Lower lobe of right lung (tissue), 2 donors: ENCODE measurements at regions not wholly inside any gene's neighbourhood (a gene's known extent, or its start where the extent isn't known, plus 50 kb on each side); places are given as distances from the start of the nearest gene placed in this dataset.

Experiments used
- ATAC-seq, 2 donors: fragments of 200-7000 bp; cut with Tn5 transposase; one replicate each; pipeline ENCODE4 v1.9.1; 2020 to 2022; ENCODE audit warnings: mild to moderate bottlenecking in 2 of 2, moderate library complexity in 2 of 2
- DNase-seq: peaks from one replicate; pipeline ENCODE4 v3.0.0-alpha.2; 2020
- H3K27ac ChIP-seq: fragments of 200-600 bp; one replicate; pipeline ENCODE4 v1.8.0; 2022
- H3K27me3 ChIP-seq: fragments of 200-600 bp; one replicate; pipeline ENCODE4 v1.8.0; 2022; ENCODE audit warnings: low read depth
- H3K36me3 ChIP-seq: fragments of 200-600 bp; one replicate; pipeline ENCODE4 v1.8.0; 2022; ENCODE audit warnings: mild to moderate bottlenecking
- H3K4me1 ChIP-seq: fragments of 200-600 bp; one replicate; pipeline ENCODE4 v1.8.0; 2022
- H3K4me3 ChIP-seq: fragments of 200-600 bp; one replicate; pipeline ENCODE4 v1.8.0; 2022; ENCODE audit warnings: mild to moderate bottlenecking
- H3K9me3 ChIP-seq: fragments of 200-600 bp; one replicate; pipeline ENCODE4 v1.8.0; 2022
- intact Hi-C: fragments of 100-400 bp; cut with DNase I; formaldehyde crosslinking; loops from one replicate; pipeline ENCODE4 v1.11.0; 2022
- TF ChIP-seq, protein P1 (sequence below): fragments of 200-600 bp; IDR thresholded peaks from one replicate; pipeline ENCODE4 v1.8.0; 2022; ENCODE audit warnings: antibody characterized with exemption, mild to moderate bottlenecking
- donor health status: DM: no; HTN: yes; CAD: no; lungs with severe emphysema.

GRCh38 chr7:120052884-120053382 lies 220.0 kb upstream of the KCND2 start:
- no peak for DNase-seq
- Histone ChIP-seq H3K27me3 (no peaks in the 10 kb centered on the region), H3K9me3 (no peaks in the 10 kb centered on the region), H3K36me3 (no peaks in the 10 kb centered on the region), H3K27ac (peak overlapping the region; percentile 50), H3K4me3 (no peak overlapping the region), H3K4me1 (no peaks in the 10 kb centered on the region)
- TF ChIP-seq, protein P1, sequence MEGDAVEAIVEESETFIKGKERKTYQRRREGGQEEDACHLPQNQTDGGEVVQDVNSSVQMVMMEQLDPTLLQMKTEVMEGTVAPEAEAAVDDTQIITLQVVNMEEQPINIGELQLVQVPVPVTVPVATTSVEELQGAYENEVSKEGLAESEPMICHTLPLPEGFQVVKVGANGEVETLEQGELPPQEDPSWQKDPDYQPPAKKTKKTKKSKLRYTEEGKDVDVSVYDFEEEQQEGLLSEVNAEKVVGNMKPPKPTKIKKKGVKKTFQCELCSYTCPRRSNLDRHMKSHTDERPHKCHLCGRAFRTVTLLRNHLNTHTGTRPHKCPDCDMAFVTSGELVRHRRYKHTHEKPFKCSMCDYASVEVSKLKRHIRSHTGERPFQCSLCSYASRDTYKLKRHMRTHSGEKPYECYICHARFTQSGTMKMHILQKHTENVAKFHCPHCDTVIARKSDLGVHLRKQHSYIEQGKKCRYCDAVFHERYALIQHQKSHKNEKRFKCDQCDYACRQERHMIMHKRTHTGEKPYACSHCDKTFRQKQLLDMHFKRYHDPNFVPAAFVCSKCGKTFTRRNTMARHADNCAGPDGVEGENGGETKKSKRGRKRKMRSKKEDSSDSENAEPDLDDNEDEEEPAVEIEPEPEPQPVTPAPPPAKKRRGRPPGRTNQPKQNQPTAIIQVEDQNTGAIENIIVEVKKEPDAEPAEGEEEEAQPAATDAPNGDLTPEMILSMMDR = no peak
- intact Hi-C loops = no loop called here
- peak; percentile 76 to 82 for ATAC-seq

DNA sequence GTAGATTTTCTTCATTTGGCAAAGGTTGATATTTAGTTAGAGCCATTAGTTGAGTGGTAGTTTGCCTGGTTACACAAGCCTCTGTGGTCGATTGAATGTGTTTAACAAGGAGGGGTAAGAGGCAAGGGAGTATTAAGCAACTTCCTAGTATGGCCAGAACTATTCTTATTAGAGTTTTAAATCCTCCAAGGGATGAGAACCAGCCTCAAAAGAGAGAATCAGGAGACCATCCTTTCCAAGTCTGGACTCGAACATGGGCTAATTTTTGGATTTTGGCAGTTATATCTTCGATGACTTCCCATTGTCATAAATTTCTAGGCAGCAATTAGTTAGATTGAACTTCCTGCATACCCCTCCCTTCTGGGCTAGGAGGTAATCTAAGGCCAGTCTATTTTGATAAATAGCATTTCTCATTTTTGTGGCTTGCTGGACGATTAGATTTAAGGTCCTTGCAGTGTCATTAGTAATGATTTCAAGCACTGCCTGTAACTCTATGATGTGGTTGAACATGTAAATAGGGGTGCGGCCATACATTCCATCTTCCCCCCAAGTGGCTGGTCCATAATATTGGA lies 219.5 kb upstream of the KCND2 start:
- ATAC-seq (peak; percentile 52 to 69), DNase-seq (no peak)
- no peaks in the 10 kb centered on the region for H3K4me1 ChIP-seq
- H3K27me3 ChIP-seq = no peaks in the 10 kb centered on the region
- intact Hi-C loops = no loop called here
- H3K36me3 ChIP-seq = no peaks in the 10 kb centered on the region
- H3K9me3 ChIP-seq = no peaks in the 10 kb centered on the region
- H3K4me3 ChIP-seq = no peak overlapping the region
- TF ChIP-seq, protein P1 = no peak
- peak overlapping the region; percentile 50 for H3K27ac ChIP-seq

DNA sequence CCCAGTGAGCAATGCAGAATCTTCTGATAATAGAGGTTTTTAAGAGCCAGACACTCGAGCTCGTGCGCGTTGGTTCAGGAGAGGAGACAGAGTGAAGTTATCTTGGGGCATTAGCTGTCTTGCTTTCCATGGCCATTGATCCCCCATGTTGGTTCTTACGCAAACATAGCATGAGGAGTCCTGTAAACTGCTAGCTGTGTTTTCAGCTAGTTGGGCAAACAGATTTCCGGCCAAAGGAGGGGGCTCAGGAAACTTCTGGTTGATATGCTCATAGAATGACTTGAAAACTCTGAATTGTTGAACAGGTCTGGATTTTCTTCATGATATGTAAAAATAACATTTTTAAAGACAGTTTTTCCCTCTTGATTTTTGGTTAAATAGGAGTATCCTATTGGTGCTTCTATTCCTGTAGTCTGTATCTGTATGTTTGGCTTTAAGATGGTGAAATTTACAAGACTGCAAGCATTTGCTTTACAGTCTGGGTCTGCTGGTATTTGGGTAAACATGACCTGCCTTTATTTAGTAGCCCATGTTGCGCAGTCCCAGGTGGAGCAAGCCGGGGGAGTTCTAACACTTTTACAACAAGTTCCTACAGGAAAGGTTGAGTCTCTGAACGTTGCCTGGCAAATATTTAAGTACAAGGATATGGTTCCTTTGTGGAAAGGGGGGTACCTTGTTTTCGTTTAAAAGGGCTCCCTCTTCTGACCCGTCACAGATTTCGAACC lies 218.4 kb upstream of the KCND2 start:
- TF ChIP-seq, protein P1 = no peak
- ATAC-seq (no peak), DNase-seq (no peak)
- Histone ChIP-seq H3K36me3 (no peaks in the 10 kb centered on the region), H3K4me3 (no peak overlapping the region), H3K9me3 (no peaks in the 10 kb centered on the region), H3K27me3 (no peaks in the 10 kb centered on the region), H3K4me1 (no peaks in the 10 kb centered on the region), H3K27ac (peak overlapping the region; percentile 50)
- intact Hi-C loops = no loop called here

- ATAC-seq = no peak
- no peak overlapping the region for H3K27ac ChIP-seq
These were observed 217.7 kb upstream of the KCND2 start for GRCh38 chr7:120055300-120055699.

GRCh38 chr7:120056227-120056626 lies 216.7 kb upstream of the KCND2 start:
- H3K36me3 ChIP-seq = no peaks in the 10 kb centered on the region
- TF ChIP-seq, protein P1 = no peak
- no peak overlapping the region for H3K4me3 ChIP-seq
- no peak overlapping the region for H3K27ac ChIP-seq
- ATAC-seq = no peak
- H3K27me3 ChIP-seq = no peaks in the 10 kb centered on the region
- no peaks in the 10 kb centered on the region for H3K9me3 ChIP-seq
- no peak for DNase-seq
- intact Hi-C loops = no loop called here
- H3K4me1 ChIP-seq = no peaks in the 10 kb centered on the region

More at GRCh38 chr7:120055300-120055699, 217.7 kb upstream of the KCND2 start:
- intact Hi-C loops = no loop called here
- Histone ChIP-seq H3K36me3 (no peaks in the 10 kb centered on the region), H3K9me3 (no peaks in the 10 kb centered on the region), H3K27me3 (no peaks in the 10 kb centered on the region), H3K4me1 (no peaks in the 10 kb centered on the region), H3K4me3 (no peak overlapping the region)
- TF ChIP-seq, protein P1 = no peak
- no peak for DNase-seq
